Urothelium cell line (cell line): ENCODE measurements at regions not wholly inside any gene's neighbourhood (a gene's known extent, or its start where the extent isn't known, plus 50 kb on each side); places are given as distances from the start of the nearest gene placed in this dataset.
"Not testable (repeated sequence)": the region's sequence is repeated elsewhere in the genome, so short reads cannot be mapped to it uniquely, and the experiment has no call there.

Experiments used
- DNase-seq: peaks from one replicate; pipeline ENCODE4 v3.0.0; 2011; ENCODE audit warnings: low spot score, mixed read lengths
- FAIRE-seq: peaks from 2 replicates; lab custom pipeline; 2011; peaks lifted over from hg19 to GRCh38; lab: Jason Lieb, UNC

- no peak for FAIRE-seq
- no peak for DNase-seq
These were observed 429.0 kb upstream of the ZNF804A start for GRCh38 chr2:184169366-184169765.

- FAIRE-seq (no peak), DNase-seq (no peak)
These were observed 423.7 kb upstream of the ZNF804A start for GRCh38 chr2:184174493-184175104.

- FAIRE-seq: no peak
- DNase-seq: no peak
These were observed 420.1 kb upstream of the ZNF804A start for GRCh38 chr2:184178229-184178628.

GRCh38 chr2:184186436-184186835 lies 411.9 kb upstream of the ZNF804A start:
- no peak for FAIRE-seq
- DNase-seq: no peak

- DNase-seq (no peak), FAIRE-seq (no peak)
These were observed 410.8 kb upstream of the ZNF804A start for GRCh38 chr2:184187421-184187971.

- FAIRE-seq (no peak), DNase-seq (no peak)
These were observed 407.6 kb upstream of the ZNF804A start for GRCh38 chr2:184190725-184191124.

- FAIRE-seq (no peak), DNase-seq (no peak)
These were observed 405.7 kb upstream of the ZNF804A start for GRCh38 chr2:184192649-184193048.

- no peak for FAIRE-seq
These were observed 400.9 kb upstream of the ZNF804A start for GRCh38 chr2:184197413-184197812.

GRCh38 chr2:184198791-184199190 lies 399.5 kb upstream of the ZNF804A start:
- not testable (repeated sequence) for DNase-seq, FAIRE-seq

More at GRCh38 chr2:184197413-184197812, 400.9 kb upstream of the ZNF804A start:
- DNase-seq: no peak

- no peak for FAIRE-seq
- no peak for DNase-seq
These were observed 399.1 kb upstream of the ZNF804A start for GRCh38 chr2:184199274-184199673.

- DNase-seq (no peak), FAIRE-seq (no peak)
These were observed 397.1 kb upstream of the ZNF804A start for GRCh38 chr2:184201246-184201645.

- DNase-seq (no peak), FAIRE-seq (no peak)
These were observed 394.7 kb upstream of the ZNF804A start for GRCh38 chr2:184203661-184204060.

- DNase-seq (no peak), FAIRE-seq (no peak)
These were observed 393.2 kb upstream of the ZNF804A start for GRCh38 chr2:184205048-184205596.

GRCh38 chr2:184206045-184206444 lies 392.3 kb upstream of the ZNF804A start:
- DNase-seq: no peak
- FAIRE-seq: no peak

- no peak for FAIRE-seq
- no peak for DNase-seq
These were observed 388.0 kb upstream of the ZNF804A start for GRCh38 chr2:184210329-184210728.

GRCh38 chr2:184215745-184216144 lies 382.6 kb upstream of the ZNF804A start:
- DNase-seq (no peak), FAIRE-seq (no peak)

GRCh38 chr2:184256611-184257010 lies 341.7 kb upstream of the ZNF804A start:
- no peak for DNase-seq
- no peak for FAIRE-seq

- no peak for FAIRE-seq
- DNase-seq: no peak
These were observed 337.0 kb upstream of the ZNF804A start for GRCh38 chr2:184261331-184261730.

- DNase-seq (no peak), FAIRE-seq (no peak)
These were observed 336.5 kb upstream of the ZNF804A start for GRCh38 chr2:184261818-184262217.

GRCh38 chr2:184268900-184269477 lies 329.3 kb upstream of the ZNF804A start:
- FAIRE-seq (no peak), DNase-seq (no peak)

GRCh38 chr2:184270660-184271059 lies 327.7 kb upstream of the ZNF804A start:
- DNase-seq (no peak), FAIRE-seq (no peak)

- DNase-seq (no peak), FAIRE-seq (no peak)
These were observed 326.3 kb upstream of the ZNF804A start for GRCh38 chr2:184272056-184272455.
